ENCODE measurements at regions not wholly inside any gene's neighbourhood (a gene's known extent, or its start where the extent isn't known, plus 50 kb on each side); places are given as distances from the start of the nearest gene placed in this dataset.

- TF ChIP-seq CTCF (IDR thresholded peaks at IDR 0.05) (no peak), EZH2 (IDR thresholded peaks at IDR 0.05; ENCODE audit: borderline replicate concordance, insufficient read depth, low read depth, low read length, poor library complexity, severe bottlenecking) (no peak)
Measured at GRCh38 chr10:105714728-105715127, 1073.6 kb downstream of the SORCS3 start.

Data from B cell (primary cell).